ENCODE measurements at regions not wholly inside any gene's neighbourhood (a gene's known extent, or its start where the extent isn't known, plus 50 kb on each side); places are given as distances from the start of the nearest gene placed in this dataset.
A peak's percentile ranks its signal among the peaks of the same experiment; 100 is the strongest.

GRCh38 chr20:24321973-24322372 is 147.5 kb upstream of the SYNDIG1 start:
- POLR2A ChIA-PET = no interaction called here
- H3K4me1 Mint-ChIP-seq (ENCODE audit: low read depth) = peaks cover 42% of the 10 kb centered on the region

GRCh38 chr20:24318569-24319352 is 150.7 kb upstream of the SYNDIG1 start:
- peak overlapping the region; percentile 53 for H3K27ac Mint-ChIP-seq

More at GRCh38 chr20:24321973-24322372, 147.5 kb upstream of the SYNDIG1 start:
- Mint-ChIP-seq H3K4me3 (no peak overlapping the region), H3K9me3 (ENCODE audit: insufficient read depth) (no peaks in the 10 kb centered on the region), H3K27me3 (ENCODE audit: low read depth) (peaks cover 2% of the 10 kb centered on the region), H3K27ac (no peak overlapping the region), H3K36me3 (ENCODE audit: low read depth) (peaks cover 2% of the 10 kb centered on the region)
- no peak for ATAC-seq
- DNase-seq = no peak
- CTCF ChIA-PET = no interaction called here

GRCh38 chr20:24317224-24317623 is 152.2 kb upstream of the SYNDIG1 start:
- ChIA-PET POLR2A (no interaction called here), CTCF (interaction anchor here (1.4 kb wide), 1 partner anchor 108 kb away, joined by 3 read pairs; no protein-coding TSS in a partner anchor)
- no peak for DNase-seq
- Mint-ChIP-seq H3K9me3 (ENCODE audit: insufficient read depth) (no peaks in the 10 kb centered on the region), H3K27ac (peak overlapping the region; percentile 53), H3K4me1 (ENCODE audit: low read depth) (peaks cover 34% of the 10 kb centered on the region), H3K4me3 (no peak overlapping the region), H3K27me3 (ENCODE audit: low read depth) (peaks cover 5% of the 10 kb centered on the region), H3K36me3 (ENCODE audit: low read depth) (peaks cover 2% of the 10 kb centered on the region)
- ATAC-seq = no peak

More at GRCh38 chr20:24318569-24319352, 150.7 kb upstream of the SYNDIG1 start:
- Mint-ChIP-seq H3K36me3 (ENCODE audit: low read depth) (peaks cover 2% of the 10 kb centered on the region), H3K4me3 (no peak overlapping the region), H3K27me3 (ENCODE audit: low read depth) (no peaks in the 10 kb centered on the region), H3K9me3 (ENCODE audit: insufficient read depth) (no peaks in the 10 kb centered on the region), H3K4me1 (ENCODE audit: low read depth) (peaks cover 34% of the 10 kb centered on the region)
- no peak for ATAC-seq
- no peak for DNase-seq
- POLR2A ChIA-PET = no interaction called here
- CTCF ChIA-PET = no interaction called here

- Mint-ChIP-seq H3K36me3 (ENCODE audit: low read depth) (peaks cover 2% of the 10 kb centered on the region), H3K27me3 (ENCODE audit: low read depth) (peaks cover 8% of the 10 kb centered on the region), H3K9me3 (ENCODE audit: insufficient read depth) (no peaks in the 10 kb centered on the region), H3K27ac (no peak overlapping the region), H3K4me3 (no peak overlapping the region), H3K4me1 (ENCODE audit: low read depth) (peaks cover 31% of the 10 kb centered on the region)
- POLR2A ChIA-PET = no interaction called here
- ATAC-seq = no peak
- DNase-seq = no peak
- CTCF ChIA-PET = interaction anchor here (0.7 to 1.5 kb wide), 3 partner anchors 28 to 108 kb away, joined by 3 read pairs; no protein-coding TSS in a partner anchor
Measured at GRCh38 chr20:24316731-24317130, 152.7 kb upstream of the SYNDIG1 start.

GRCh38 chr20:24314053-24314452 is 155.4 kb upstream of the SYNDIG1 start:
- DNase-seq (no peak), ATAC-seq (no peak)
- H3K4me3 Mint-ChIP-seq = no peak overlapping the region
- CTCF ChIA-PET = no interaction called here
- peaks cover 25% of the 10 kb centered on the region for H3K4me1 Mint-ChIP-seq (ENCODE audit: low read depth)
- no peaks in the 10 kb centered on the region for H3K9me3 Mint-ChIP-seq (ENCODE audit: insufficient read depth)
- POLR2A ChIA-PET = no interaction called here
- no peak overlapping the region for H3K27ac Mint-ChIP-seq
- H3K36me3 Mint-ChIP-seq (ENCODE audit: low read depth) = peaks cover 2% of the 10 kb centered on the region
- peaks cover 18% of the 10 kb centered on the region for H3K27me3 Mint-ChIP-seq (ENCODE audit: low read depth)

- no peak overlapping the region for H3K4me3 Mint-ChIP-seq
- peaks cover 20% of the 10 kb centered on the region for H3K27me3 Mint-ChIP-seq (ENCODE audit: low read depth)
- no peaks in the 10 kb centered on the region for H3K36me3 Mint-ChIP-seq (ENCODE audit: low read depth)
- ATAC-seq = no peak
- H3K9me3 Mint-ChIP-seq (ENCODE audit: insufficient read depth) = no peaks in the 10 kb centered on the region
- H3K4me1 Mint-ChIP-seq (ENCODE audit: low read depth) = peaks cover 9% of the 10 kb centered on the region
- DNase-seq = no peak
- no peak overlapping the region for H3K27ac Mint-ChIP-seq
- POLR2A ChIA-PET = no interaction called here
- CTCF ChIA-PET = interaction anchor here (0.9 kb wide), 2 partner anchors 11 to 19 kb away, joined by 3 to 4 read pairs; no protein-coding TSS in a partner anchor
Measured at GRCh38 chr20:24309596-24309995, 159.8 kb upstream of the SYNDIG1 start.

- CTCF ChIA-PET = no interaction called here
- POLR2A ChIA-PET = no interaction called here
- no peak for ATAC-seq
- no peak overlapping the region for H3K4me3 Mint-ChIP-seq
- H3K36me3 Mint-ChIP-seq (ENCODE audit: low read depth) = no peaks in the 10 kb centered on the region
- no peaks in the 10 kb centered on the region for H3K9me3 Mint-ChIP-seq (ENCODE audit: insufficient read depth)
- H3K4me1 Mint-ChIP-seq (ENCODE audit: low read depth) = peaks cover 9% of the 10 kb centered on the region
- DNase-seq = no peak
- no peak overlapping the region for H3K27ac Mint-ChIP-seq
- peaks cover 2% of the 10 kb centered on the region for H3K27me3 Mint-ChIP-seq (ENCODE audit: low read depth)
Measured at GRCh38 chr20:24305371-24305770, 164.1 kb upstream of the SYNDIG1 start.

GRCh38 chr20:24304291-24304690 is 165.1 kb upstream of the SYNDIG1 start:
- CTCF ChIA-PET = interaction anchor here (1.3 kb wide), 1 partner anchor 123 kb away, joined by 3 read pairs; no protein-coding TSS in a partner anchor

GRCh38 chr20:24303393-24304170 is 165.8 kb upstream of the SYNDIG1 start:
- Mint-ChIP-seq H3K4me1 (ENCODE audit: low read depth) (peaks cover 9% of the 10 kb centered on the region), H3K9me3 (ENCODE audit: insufficient read depth) (no peaks in the 10 kb centered on the region), H3K36me3 (ENCODE audit: low read depth) (no peaks in the 10 kb centered on the region), H3K27ac (no peak overlapping the region), H3K4me3 (no peak overlapping the region), H3K27me3 (ENCODE audit: low read depth) (peaks cover 6% of the 10 kb centered on the region)
- ChIA-PET CTCF (interaction anchor here (1.3 kb wide), 1 partner anchor 124 kb away, joined by 3 read pairs; no protein-coding TSS in a partner anchor), POLR2A (interaction anchor here (0.6 kb wide), 1 partner anchor 130 kb away, joined by 3 read pairs; no protein-coding TSS in a partner anchor)
- ATAC-seq = no peak
- DNase-seq = peak; percentile 30

More at GRCh38 chr20:24304291-24304690, 165.1 kb upstream of the SYNDIG1 start:
- Mint-ChIP-seq H3K9me3 (ENCODE audit: insufficient read depth) (no peaks in the 10 kb centered on the region), H3K36me3 (ENCODE audit: low read depth) (no peaks in the 10 kb centered on the region), H3K27me3 (ENCODE audit: low read depth) (peaks cover 6% of the 10 kb centered on the region), H3K27ac (no peak overlapping the region), H3K4me3 (no peak overlapping the region), H3K4me1 (ENCODE audit: low read depth) (peaks cover 9% of the 10 kb centered on the region)
- no peak for ATAC-seq
- DNase-seq = no peak
- POLR2A ChIA-PET = no interaction called here

GRCh38 chr20:24297993-24298392 is 171.4 kb upstream of the SYNDIG1 start:
- Mint-ChIP-seq H3K4me3 (no peak overlapping the region), H3K27me3 (ENCODE audit: low read depth) (peaks cover 4% of the 10 kb centered on the region), H3K4me1 (ENCODE audit: low read depth) (no peaks in the 10 kb centered on the region), H3K36me3 (ENCODE audit: low read depth) (no peaks in the 10 kb centered on the region), H3K9me3 (ENCODE audit: insufficient read depth) (no peaks in the 10 kb centered on the region), H3K27ac (no peak overlapping the region)
- ATAC-seq (no peak), DNase-seq (no peak)
- POLR2A ChIA-PET = no interaction called here
- CTCF ChIA-PET = no interaction called here

- no peak for DNase-seq
- H3K4me1 Mint-ChIP-seq (ENCODE audit: low read depth) = peaks cover under 1% of the 10 kb centered on the region
- peaks cover 2% of the 10 kb centered on the region for H3K9me3 Mint-ChIP-seq (ENCODE audit: insufficient read depth)
- ChIA-PET POLR2A (no interaction called here), CTCF (no interaction called here)
- peaks cover 4% of the 10 kb centered on the region for H3K27me3 Mint-ChIP-seq (ENCODE audit: low read depth)
- ATAC-seq = no peak
- no peak overlapping the region for H3K4me3 Mint-ChIP-seq
- H3K27ac Mint-ChIP-seq = no peak overlapping the region
- no peaks in the 10 kb centered on the region for H3K36me3 Mint-ChIP-seq (ENCODE audit: low read depth)
Measured at GRCh38 chr20:24296477-24297261, 172.8 kb upstream of the SYNDIG1 start.

Measured in activated CD8-positive, alpha-beta T cell treated with anti-CD3 and anti-CD28 coated beads, Interleukin-2, amount 10 ng/mL, durations not matched to agents 7 days and 5 days (primary cell).